ENCODE measurements at regions not wholly inside any gene's neighbourhood (a gene's known extent, or its start where the extent isn't known, plus 50 kb on each side); places are given as distances from the start of the nearest gene placed in this dataset.

GRCh38 chr12:89253488-89253887 lies 98.8 kb downstream of the DUSP6 start:
- TF ChIP-seq SUZ12 (IDR thresholded peaks at IDR 0.05; ENCODE audit: extremely low read depth, insufficient read depth, insufficient read length) (no peak), YY1 (IDR thresholded peaks at IDR 0.05; ENCODE audit: insufficient read depth, insufficient read length) (no peak), ZNF274 (IDR thresholded peaks at IDR 0.05; ENCODE audit: low read depth, low read length) (no peak)
- Histone ChIP-seq H3K36me3 (ENCODE audit: insufficient read depth, insufficient read length, low read length) (no peaks in the 10 kb centered on the region), H3K4me3 (ENCODE audit: insufficient read length, low read depth) (no peak overlapping the region), H3K4me1 (ENCODE audit: insufficient read depth, insufficient read length) (no peaks in the 10 kb centered on the region), H3K9me3 (ENCODE audit: insufficient read depth, low read length) (no peaks in the 10 kb centered on the region), H3K27me3 (ENCODE audit: insufficient read depth, insufficient read length) (no peaks in the 10 kb centered on the region), H3K9ac (ENCODE audit: insufficient read length, low read depth) (no peak overlapping the region)
- no peak for DNase-seq (ENCODE audit: low read depth, low spot score)

GRCh38 chr12:89252284-89252683 lies 100.0 kb downstream of the DUSP6 start:
- Histone ChIP-seq H3K9me3 (ENCODE audit: insufficient read depth, low read length) (no peaks in the 10 kb centered on the region), H3K4me3 (ENCODE audit: insufficient read length, low read depth) (no peak overlapping the region)
- no peak for DNase-seq (ENCODE audit: low read depth, low spot score)

GRCh38 chr12:89251342-89252271 lies 100.7 kb downstream of the DUSP6 start:
- Histone ChIP-seq H3K9me3 (ENCODE audit: insufficient read depth, low read length) (no peaks in the 10 kb centered on the region), H3K27me3 (ENCODE audit: insufficient read depth, insufficient read length) (no peaks in the 10 kb centered on the region), H3K36me3 (ENCODE audit: insufficient read depth, insufficient read length, low read length) (no peaks in the 10 kb centered on the region), H3K4me3 (ENCODE audit: insufficient read length, low read depth) (no peak overlapping the region), H3K9ac (ENCODE audit: insufficient read length, low read depth) (no peak overlapping the region), H3K4me1 (ENCODE audit: insufficient read depth, insufficient read length) (no peaks in the 10 kb centered on the region)
- TF ChIP-seq ZNF274 (IDR thresholded peaks at IDR 0.05; ENCODE audit: low read depth, low read length), result no peak
- no peak for TF ChIP-seq SUZ12 (IDR thresholded peaks at IDR 0.05; ENCODE audit: extremely low read depth, insufficient read depth, insufficient read length)
- no peak for TF ChIP-seq YY1 (IDR thresholded peaks at IDR 0.05; ENCODE audit: insufficient read depth, insufficient read length)
- DNase-seq (ENCODE audit: low read depth, low spot score), result no peak

More at GRCh38 chr12:89252284-89252683, 100.0 kb downstream of the DUSP6 start:
- H3K27me3 ChIP-seq (ENCODE audit: insufficient read depth, insufficient read length), result no peaks in the 10 kb centered on the region
- TF ChIP-seq YY1 (IDR thresholded peaks at IDR 0.05; ENCODE audit: insufficient read depth, insufficient read length) (no peak), SUZ12 (IDR thresholded peaks at IDR 0.05; ENCODE audit: extremely low read depth, insufficient read depth, insufficient read length) (no peak), ZNF274 (IDR thresholded peaks at IDR 0.05; ENCODE audit: low read depth, low read length) (no peak)
- H3K9ac ChIP-seq (ENCODE audit: insufficient read length, low read depth), result no peak overlapping the region
- H3K4me1 ChIP-seq (ENCODE audit: insufficient read depth, insufficient read length), result no peaks in the 10 kb centered on the region
- H3K36me3 ChIP-seq (ENCODE audit: insufficient read depth, insufficient read length, low read length), result no peaks in the 10 kb centered on the region

- H3K27me3 ChIP-seq (ENCODE audit: insufficient read depth, insufficient read length), result no peaks in the 10 kb centered on the region
- no peaks in the 10 kb centered on the region for H3K4me1 ChIP-seq (ENCODE audit: insufficient read depth, insufficient read length)
Measured at GRCh38 chr12:89250636-89251035, 101.7 kb downstream of the DUSP6 start.

GRCh38 chr12:89250213-89250612 lies 102.1 kb downstream of the DUSP6 start:
- H3K9me3 ChIP-seq (ENCODE audit: insufficient read depth, low read length), result no peaks in the 10 kb centered on the region

More at GRCh38 chr12:89250636-89251035, 101.7 kb downstream of the DUSP6 start:
- no peak for DNase-seq (ENCODE audit: low read depth, low spot score)
- TF ChIP-seq YY1 (IDR thresholded peaks at IDR 0.05; ENCODE audit: insufficient read depth, insufficient read length) (no peak), SUZ12 (IDR thresholded peaks at IDR 0.05; ENCODE audit: extremely low read depth, insufficient read depth, insufficient read length) (no peak), ZNF274 (IDR thresholded peaks at IDR 0.05; ENCODE audit: low read depth, low read length) (no peak)
- Histone ChIP-seq H3K9ac (ENCODE audit: insufficient read length, low read depth) (no peak overlapping the region), H3K4me3 (ENCODE audit: insufficient read length, low read depth) (no peak overlapping the region), H3K36me3 (ENCODE audit: insufficient read depth, insufficient read length, low read length) (no peaks in the 10 kb centered on the region), H3K9me3 (ENCODE audit: insufficient read depth, low read length) (no peaks in the 10 kb centered on the region)

GRCh38 chr12:89247967-89248366 lies 104.3 kb downstream of the DUSP6 start:
- Histone ChIP-seq H3K36me3 (ENCODE audit: insufficient read depth, insufficient read length, low read length) (no peaks in the 10 kb centered on the region), H3K9ac (ENCODE audit: insufficient read length, low read depth) (no peak overlapping the region), H3K4me3 (ENCODE audit: insufficient read length, low read depth) (no peak overlapping the region), H3K4me1 (ENCODE audit: insufficient read depth, insufficient read length) (no peaks in the 10 kb centered on the region), H3K9me3 (ENCODE audit: insufficient read depth, low read length) (no peaks in the 10 kb centered on the region), H3K27me3 (ENCODE audit: insufficient read depth, insufficient read length) (no peaks in the 10 kb centered on the region)
- no peak for DNase-seq (ENCODE audit: low read depth, low spot score)
- TF ChIP-seq YY1 (IDR thresholded peaks at IDR 0.05; ENCODE audit: insufficient read depth, insufficient read length), result no peak
- TF ChIP-seq ZNF274 (IDR thresholded peaks at IDR 0.05; ENCODE audit: low read depth, low read length), result no peak
- no peak for TF ChIP-seq SUZ12 (IDR thresholded peaks at IDR 0.05; ENCODE audit: extremely low read depth, insufficient read depth, insufficient read length)

More at GRCh38 chr12:89250213-89250612, 102.1 kb downstream of the DUSP6 start:
- Histone ChIP-seq H3K4me1 (ENCODE audit: insufficient read depth, insufficient read length) (no peaks in the 10 kb centered on the region), H3K9ac (ENCODE audit: insufficient read length, low read depth) (no peak overlapping the region), H3K36me3 (ENCODE audit: insufficient read depth, insufficient read length, low read length) (no peaks in the 10 kb centered on the region), H3K4me3 (ENCODE audit: insufficient read length, low read depth) (no peak overlapping the region), H3K27me3 (ENCODE audit: insufficient read depth, insufficient read length) (no peaks in the 10 kb centered on the region)
- no peak for DNase-seq (ENCODE audit: low read depth, low spot score)
- TF ChIP-seq SUZ12 (IDR thresholded peaks at IDR 0.05; ENCODE audit: extremely low read depth, insufficient read depth, insufficient read length) (no peak), ZNF274 (IDR thresholded peaks at IDR 0.05; ENCODE audit: low read depth, low read length) (no peak), YY1 (IDR thresholded peaks at IDR 0.05; ENCODE audit: insufficient read depth, insufficient read length) (no peak)

- no peak overlapping the region for H3K9ac ChIP-seq (ENCODE audit: insufficient read length, low read depth)
- no peak for DNase-seq (ENCODE audit: low read depth, low spot score)
- TF ChIP-seq SUZ12 (IDR thresholded peaks at IDR 0.05; ENCODE audit: extremely low read depth, insufficient read depth, insufficient read length) (no peak), ZNF274 (IDR thresholded peaks at IDR 0.05; ENCODE audit: low read depth, low read length) (no peak), YY1 (IDR thresholded peaks at IDR 0.05; ENCODE audit: insufficient read depth, insufficient read length) (no peak)
- H3K9me3 ChIP-seq (ENCODE audit: insufficient read depth, low read length), result no peaks in the 10 kb centered on the region
- H3K4me1 ChIP-seq (ENCODE audit: insufficient read depth, insufficient read length), result no peaks in the 10 kb centered on the region
- H3K36me3 ChIP-seq (ENCODE audit: insufficient read depth, insufficient read length, low read length), result no peaks in the 10 kb centered on the region
- H3K4me3 ChIP-seq (ENCODE audit: insufficient read length, low read depth), result no peak overlapping the region
- no peaks in the 10 kb centered on the region for H3K27me3 ChIP-seq (ENCODE audit: insufficient read depth, insufficient read length)
Measured at GRCh38 chr12:89247541-89247942, 104.8 kb downstream of the DUSP6 start.
